ENCODE measurements at regions not wholly inside any gene's neighbourhood (a gene's known extent, or its start where the extent isn't known, plus 50 kb on each side); places are given as distances from the start of the nearest gene placed in this dataset.

GRCh38 chr10:128577958-128578750, 451.9 kb upstream of the MKI67 start:
- no peak for TF ChIP-seq EZH2phosphoT487 (IDR thresholded peaks at IDR 0.05; ENCODE audit: borderline replicate concordance, low read length)
- no peak for TF ChIP-seq CTCF (IDR thresholded peaks at IDR 0.05; ENCODE audit: low read depth, low read length, poor library complexity, severe bottlenecking)
- no peaks in the 10 kb centered on the region for H4K20me1 ChIP-seq (ENCODE audit: control insufficient read depth, insufficient read depth, low read depth, low read length)
- no peak overlapping the region for H3K27ac ChIP-seq (ENCODE audit: low read depth, low read length)
- no peaks in the 10 kb centered on the region for H3K27me3 ChIP-seq (ENCODE audit: control insufficient read depth, low read length)
- no peak overlapping the region for H3K4me2 ChIP-seq (ENCODE audit: low read length)
- H3K4me1 ChIP-seq (ENCODE audit: control insufficient read depth, low read length), result no peaks in the 10 kb centered on the region
- H3K4me3 ChIP-seq (ENCODE audit: low read length), result no peak overlapping the region
- H3K79me2 ChIP-seq (ENCODE audit: control insufficient read depth, low read length), result no peaks in the 10 kb centered on the region
- no peaks in the 10 kb centered on the region for H3F3A ChIP-seq (ENCODE audit: control insufficient read depth, insufficient read depth)
- H3K9me2 ChIP-seq (replicated peaks; ENCODE audit: control insufficient read depth, low read length), result no peaks in the 10 kb centered on the region
- no peaks in the 10 kb centered on the region for H3K36me3 ChIP-seq (ENCODE audit: control insufficient read depth, low read length)
- H3K9me3 ChIP-seq (ENCODE audit: control insufficient read depth, insufficient read depth, low read length), result no peaks in the 10 kb centered on the region

- Histone ChIP-seq H3F3A (ENCODE audit: control insufficient read depth, insufficient read depth) (no peaks in the 10 kb centered on the region), H3K9me3 (ENCODE audit: control insufficient read depth, insufficient read depth, low read length) (no peaks in the 10 kb centered on the region), H3K27ac (ENCODE audit: low read depth, low read length) (no peak overlapping the region), H3K79me2 (ENCODE audit: control insufficient read depth, low read length) (no peaks in the 10 kb centered on the region), H3K9me2 (replicated peaks; ENCODE audit: control insufficient read depth, low read length) (no peaks in the 10 kb centered on the region), H3K27me3 (ENCODE audit: control insufficient read depth, low read length) (no peaks in the 10 kb centered on the region), H4K20me1 (ENCODE audit: control insufficient read depth, insufficient read depth, low read depth, low read length) (no peaks in the 10 kb centered on the region), H3K4me3 (ENCODE audit: low read length) (no peak overlapping the region), H3K4me1 (ENCODE audit: control insufficient read depth, low read length) (no peaks in the 10 kb centered on the region), H3K36me3 (ENCODE audit: control insufficient read depth, low read length) (no peaks in the 10 kb centered on the region), H3K4me2 (ENCODE audit: low read length) (no peak overlapping the region)
- TF ChIP-seq CTCF (IDR thresholded peaks at IDR 0.05; ENCODE audit: low read depth, low read length, poor library complexity, severe bottlenecking) (no peak), EZH2phosphoT487 (IDR thresholded peaks at IDR 0.05; ENCODE audit: borderline replicate concordance, low read length) (no peak)
Observed at GRCh38 chr10:128578766-128579165, 452.5 kb upstream of the MKI67 start.

DNA sequence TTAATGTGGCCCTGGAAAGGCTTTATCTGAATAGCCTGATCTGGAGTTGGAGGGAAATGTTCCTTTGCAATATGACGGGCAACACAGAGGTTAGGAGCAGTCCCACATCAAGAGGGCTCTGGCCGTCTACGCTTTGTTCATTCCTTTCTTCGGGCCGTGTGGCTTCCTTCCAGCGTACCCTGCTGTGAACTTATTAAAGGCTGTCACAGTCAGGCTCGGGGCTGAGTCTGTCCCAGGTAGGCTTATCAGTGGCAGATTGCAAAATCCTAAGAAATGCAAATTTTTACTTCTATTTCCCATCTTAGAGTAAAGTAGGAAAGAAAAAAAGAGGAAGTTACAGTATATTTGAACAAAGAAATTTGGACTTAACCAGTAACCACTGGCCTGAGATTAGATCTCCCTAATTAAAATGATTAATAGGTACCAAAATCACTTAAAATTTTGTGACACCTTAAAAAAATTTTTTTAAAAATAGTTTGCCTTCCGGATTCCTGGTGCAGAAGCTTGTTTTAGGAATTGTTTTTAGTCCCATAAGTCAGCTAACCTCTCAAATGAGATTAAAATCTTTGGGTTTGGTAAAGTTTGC, 453.1 kb upstream of the MKI67 start:
- TF ChIP-seq CTCF (IDR thresholded peaks at IDR 0.05; ENCODE audit: low read depth, low read length, poor library complexity, severe bottlenecking) (no peak), EZH2phosphoT487 (IDR thresholded peaks at IDR 0.05; ENCODE audit: borderline replicate concordance, low read length) (no peak)
- Histone ChIP-seq H3K27ac (ENCODE audit: low read depth, low read length) (no peak overlapping the region), H3K36me3 (ENCODE audit: control insufficient read depth, low read length) (no peaks in the 10 kb centered on the region), H3K79me2 (ENCODE audit: control insufficient read depth, low read length) (no peaks in the 10 kb centered on the region), H3K4me3 (ENCODE audit: low read length) (no peak overlapping the region), H3K27me3 (ENCODE audit: control insufficient read depth, low read length) (no peaks in the 10 kb centered on the region), H3K4me1 (ENCODE audit: control insufficient read depth, low read length) (no peaks in the 10 kb centered on the region), H4K20me1 (ENCODE audit: control insufficient read depth, insufficient read depth, low read depth, low read length) (no peaks in the 10 kb centered on the region), H3K9me2 (replicated peaks; ENCODE audit: control insufficient read depth, low read length) (no peaks in the 10 kb centered on the region), H3K9me3 (ENCODE audit: control insufficient read depth, insufficient read depth, low read length) (no peaks in the 10 kb centered on the region), H3K4me2 (ENCODE audit: low read length) (no peak overlapping the region), H3F3A (ENCODE audit: control insufficient read depth, insufficient read depth) (no peaks in the 10 kb centered on the region)

Measured in DOHH2 (cell line).